ENCODE measurements at regions not wholly inside any gene's neighbourhood (a gene's known extent, or its start where the extent isn't known, plus 50 kb on each side); places are given as distances from the start of the nearest gene placed in this dataset.

DNA sequence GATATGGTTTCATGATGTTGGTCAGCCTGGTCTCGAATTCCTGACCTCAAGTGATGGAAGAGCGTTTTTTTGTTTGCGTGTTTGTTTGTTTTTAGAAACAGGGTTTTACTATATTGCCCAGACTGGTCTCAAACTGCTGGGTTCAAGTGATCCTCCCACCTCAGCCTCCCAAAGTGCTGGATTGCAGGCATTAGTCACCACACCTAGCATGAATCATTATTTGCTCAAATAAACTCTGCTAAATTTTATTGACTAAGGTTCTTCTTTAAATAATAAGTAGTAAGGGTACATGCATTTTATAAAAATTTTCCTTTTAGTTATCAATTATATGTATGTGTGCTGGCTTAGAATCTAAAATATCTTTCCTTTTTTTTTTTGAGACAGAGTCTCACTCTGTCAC lies 52.9 kb downstream of the ZBTB9 start:
- no peaks in the 10 kb centered on the region for H4K20me1 ChIP-seq (ENCODE audit: control insufficient read depth, extremely low read depth, insufficient read depth, low read length)
- no peak overlapping the region for H3K9ac ChIP-seq (ENCODE audit: insufficient read depth, low read length)
- H3K27me3 ChIP-seq (ENCODE audit: control insufficient read depth, insufficient read depth, low read length) = peaks cover 9% of the 10 kb centered on the region
- no peak overlapping the region for H3K4me3 ChIP-seq (replicated peaks in 1 of 4; ENCODE audit: control extremely low read depth in 1 of 4, insufficient read depth in 1 of 4, low read depth in 3 of 4, low read length in 4 of 4)
- TF ChIP-seq, protein P1, sequence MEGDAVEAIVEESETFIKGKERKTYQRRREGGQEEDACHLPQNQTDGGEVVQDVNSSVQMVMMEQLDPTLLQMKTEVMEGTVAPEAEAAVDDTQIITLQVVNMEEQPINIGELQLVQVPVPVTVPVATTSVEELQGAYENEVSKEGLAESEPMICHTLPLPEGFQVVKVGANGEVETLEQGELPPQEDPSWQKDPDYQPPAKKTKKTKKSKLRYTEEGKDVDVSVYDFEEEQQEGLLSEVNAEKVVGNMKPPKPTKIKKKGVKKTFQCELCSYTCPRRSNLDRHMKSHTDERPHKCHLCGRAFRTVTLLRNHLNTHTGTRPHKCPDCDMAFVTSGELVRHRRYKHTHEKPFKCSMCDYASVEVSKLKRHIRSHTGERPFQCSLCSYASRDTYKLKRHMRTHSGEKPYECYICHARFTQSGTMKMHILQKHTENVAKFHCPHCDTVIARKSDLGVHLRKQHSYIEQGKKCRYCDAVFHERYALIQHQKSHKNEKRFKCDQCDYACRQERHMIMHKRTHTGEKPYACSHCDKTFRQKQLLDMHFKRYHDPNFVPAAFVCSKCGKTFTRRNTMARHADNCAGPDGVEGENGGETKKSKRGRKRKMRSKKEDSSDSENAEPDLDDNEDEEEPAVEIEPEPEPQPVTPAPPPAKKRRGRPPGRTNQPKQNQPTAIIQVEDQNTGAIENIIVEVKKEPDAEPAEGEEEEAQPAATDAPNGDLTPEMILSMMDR (conservative IDR thresholded peaks at IDR 0.05 in 1 of 2, IDR thresholded peaks at IDR 0.05 in 1 of 2; ENCODE audit: low read depth in 1 of 2, low read length in 2 of 2) = no peak
- TF ChIP-seq EZH2 (IDR thresholded peaks at IDR 0.05; ENCODE audit: low read length, missing control alignments) = no peak
- no peak overlapping the region for H2AFZ ChIP-seq (ENCODE audit: low read length)
- H3K4me2 ChIP-seq (ENCODE audit: extremely low read depth, insufficient read depth, low read length) = no peak overlapping the region
- H3K27ac ChIP-seq (ENCODE audit: insufficient read depth, low read length) = no peak overlapping the region
- no peaks in the 10 kb centered on the region for H3K36me3 ChIP-seq (ENCODE audit: control insufficient read depth, insufficient read depth, low read length)
- H3K4me1 ChIP-seq (ENCODE audit: control insufficient read depth, extremely low read depth, insufficient read depth, low read length) = no peaks in the 10 kb centered on the region
- H3K9me3 ChIP-seq (ENCODE audit: control insufficient read depth, insufficient read depth, low read depth, low read length) = no peaks in the 10 kb centered on the region
- DNase-seq (ENCODE audit: low read depth in 2 of 2) = no peak
- H3K79me2 ChIP-seq (ENCODE audit: control insufficient read depth, insufficient read depth, low read length) = no peaks in the 10 kb centered on the region

DNA sequence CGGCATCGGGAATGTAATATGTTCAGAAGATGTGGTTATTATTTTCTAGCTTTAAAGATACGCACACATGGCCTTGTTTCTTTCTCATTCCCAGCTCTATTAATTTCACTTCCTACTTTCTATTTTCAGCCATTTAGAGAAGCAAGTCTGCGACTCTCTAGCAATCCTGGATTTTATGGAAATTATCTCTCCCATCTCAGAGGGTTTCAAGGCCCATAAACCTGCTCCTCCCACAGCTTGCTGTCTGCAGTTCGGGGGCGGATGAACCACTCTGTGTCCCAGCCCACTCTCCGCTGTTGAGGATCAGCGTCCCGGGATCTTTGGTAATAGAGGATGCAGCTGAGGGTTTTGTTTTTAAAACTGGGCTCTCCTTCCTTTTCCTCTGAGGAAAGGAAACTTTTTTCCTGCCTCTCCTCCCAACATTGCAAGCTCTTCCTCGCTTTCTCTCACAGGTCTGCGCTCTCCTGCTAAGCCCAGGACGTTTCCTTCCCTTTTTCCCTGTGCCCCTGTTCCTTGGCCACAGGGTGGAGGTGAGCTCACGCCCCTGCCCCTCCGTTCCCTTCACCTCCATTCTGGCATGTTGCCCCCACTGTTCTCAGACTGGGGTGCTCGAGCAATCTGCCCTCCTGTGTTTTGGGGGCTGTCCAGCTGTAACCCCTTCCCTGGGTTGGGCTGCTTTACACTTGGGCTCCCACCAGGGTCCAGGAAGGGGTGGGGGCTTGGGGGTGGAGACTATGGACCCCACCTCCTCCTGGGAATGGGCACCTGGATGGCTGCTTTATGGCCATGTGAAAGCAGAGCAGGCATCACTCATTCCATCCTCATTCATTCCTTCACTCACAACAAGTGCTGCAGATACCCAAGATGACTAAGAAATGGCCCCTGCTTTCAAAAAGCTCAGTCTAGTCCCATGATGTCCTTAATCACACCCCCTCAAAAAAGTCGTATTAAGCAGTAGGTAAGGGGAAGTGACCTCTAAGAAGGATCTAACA lies 54.9 kb downstream of the ZBTB9 start:
- H3K4me3 ChIP-seq (replicated peaks in 1 of 4; ENCODE audit: control extremely low read depth in 1 of 4, insufficient read depth in 1 of 4, low read depth in 3 of 4, low read length in 4 of 4) = peak overlapping the region in 1 of 4 experiments; percentile 14
- H3K36me3 ChIP-seq (ENCODE audit: control insufficient read depth, insufficient read depth, low read length) = no peaks in the 10 kb centered on the region
- H4K20me1 ChIP-seq (ENCODE audit: control insufficient read depth, extremely low read depth, insufficient read depth, low read length) = no peaks in the 10 kb centered on the region
- H3K4me2 ChIP-seq (ENCODE audit: extremely low read depth, insufficient read depth, low read length) = no peak overlapping the region
- no peak overlapping the region for H2AFZ ChIP-seq (ENCODE audit: low read length)
- no peak for DNase-seq (ENCODE audit: low read depth in 2 of 2)
- no peak overlapping the region for H3K9ac ChIP-seq (ENCODE audit: insufficient read depth, low read length)
- TF ChIP-seq EZH2 (IDR thresholded peaks at IDR 0.05; ENCODE audit: low read length, missing control alignments) = no peak
- peaks cover 16% of the 10 kb centered on the region for H3K27me3 ChIP-seq (ENCODE audit: control insufficient read depth, insufficient read depth, low read length)
- no peak overlapping the region for H3K27ac ChIP-seq (ENCODE audit: insufficient read depth, low read length)
- H3K9me3 ChIP-seq (ENCODE audit: control insufficient read depth, insufficient read depth, low read depth, low read length) = no peaks in the 10 kb centered on the region
- H3K79me2 ChIP-seq (ENCODE audit: control insufficient read depth, insufficient read depth, low read length) = no peaks in the 10 kb centered on the region
- H3K4me1 ChIP-seq (ENCODE audit: control insufficient read depth, extremely low read depth, insufficient read depth, low read length) = no peaks in the 10 kb centered on the region

DNA sequence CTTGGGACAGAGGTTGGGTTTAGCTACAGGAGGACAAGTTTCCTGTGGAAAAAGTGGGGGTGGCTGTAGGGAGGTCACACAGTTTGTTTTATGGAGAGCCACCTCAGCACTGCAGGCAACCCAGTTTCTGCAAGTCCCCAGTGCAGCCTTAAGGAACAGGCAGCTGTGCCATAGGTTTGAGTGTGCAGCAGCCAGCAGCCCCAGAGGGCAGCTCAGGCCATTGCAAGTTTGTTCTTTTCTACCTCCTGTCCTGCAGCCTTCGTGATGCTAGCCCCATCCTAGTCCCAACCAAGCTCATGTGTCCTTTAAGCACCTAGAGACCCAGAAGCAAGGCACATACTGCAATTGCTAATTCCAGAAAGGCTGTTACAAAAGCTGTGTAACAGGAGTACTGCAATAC lies 58.8 kb downstream of the ZBTB9 start:
- no peak overlapping the region for H3K4me3 ChIP-seq (replicated peaks in 1 of 4; ENCODE audit: control extremely low read depth in 1 of 4, insufficient read depth in 1 of 4, low read depth in 3 of 4, low read length in 4 of 4)

More for the DNA sequence above, 58.8 kb downstream of the ZBTB9 start:
- H3K4me2 ChIP-seq (ENCODE audit: extremely low read depth, insufficient read depth, low read length) = no peak overlapping the region
- no peak for TF ChIP-seq EZH2 (IDR thresholded peaks at IDR 0.05; ENCODE audit: low read length, missing control alignments)
- TF ChIP-seq, protein P1 (conservative IDR thresholded peaks at IDR 0.05 in 1 of 2, IDR thresholded peaks at IDR 0.05 in 1 of 2; ENCODE audit: low read depth in 1 of 2, low read length in 2 of 2) = no peak
- no peak for DNase-seq (ENCODE audit: low read depth in 2 of 2)
- H3K27ac ChIP-seq (ENCODE audit: insufficient read depth, low read length) = no peak overlapping the region
- H2AFZ ChIP-seq (ENCODE audit: low read length) = no peak overlapping the region
- no peaks in the 10 kb centered on the region for H4K20me1 ChIP-seq (ENCODE audit: control insufficient read depth, extremely low read depth, insufficient read depth, low read length)
- no peaks in the 10 kb centered on the region for H3K4me1 ChIP-seq (ENCODE audit: control insufficient read depth, extremely low read depth, insufficient read depth, low read length)
- H3K9ac ChIP-seq (ENCODE audit: insufficient read depth, low read length) = no peak overlapping the region
- H3K79me2 ChIP-seq (ENCODE audit: control insufficient read depth, insufficient read depth, low read length) = no peaks in the 10 kb centered on the region
- H3K27me3 ChIP-seq (ENCODE audit: control insufficient read depth, insufficient read depth, low read length) = peaks cover 16% of the 10 kb centered on the region
- H3K36me3 ChIP-seq (ENCODE audit: control insufficient read depth, insufficient read depth, low read length) = no peaks in the 10 kb centered on the region
- H3K9me3 ChIP-seq (ENCODE audit: control insufficient read depth, insufficient read depth, low read depth, low read length) = no peaks in the 10 kb centered on the region

Measured in fibroblast of lung (primary cell).